Neuronal stem cell (in vitro differentiated cells): ENCODE measurements at regions not wholly inside any gene's neighbourhood (a gene's known extent, or its start where the extent isn't known, plus 50 kb on each side); places are given as distances from the start of the nearest gene placed in this dataset.

Experiments
- DNase-seq: peaks from one replicate; pipeline ENCODE4 v3.0.0-alpha.2; 2013; ENCODE audit warnings: low spot score
- H2AFZ ChIP-seq: one replicate; pipeline ENCODE4 v1.6.1; 2013; ENCODE audit warnings: mild to moderate bottlenecking, low read length, inconsistent platforms
- H2AK5ac ChIP-seq: 2 replicates; pipeline ENCODE4 v1.6.1; 2013; ENCODE audit warnings: low read depth, mild to moderate bottlenecking, inconsistent platforms, low read length, moderate library complexity, mixed read lengths
- H2BK120ac ChIP-seq: 2 replicates; pipeline ENCODE4 v1.6.1; 2013; ENCODE audit warnings: low read depth, mild to moderate bottlenecking, inconsistent platforms, low read length, moderate library complexity, mixed read lengths
- H2BK12ac ChIP-seq: one replicate; pipeline ENCODE4 v1.6.1; 2013; ENCODE audit warnings: low read length, inconsistent platforms
- H2BK15ac ChIP-seq: 2 replicates; pipeline ENCODE4 v1.6.1; 2013; ENCODE audit warnings: mild to moderate bottlenecking, low read length, inconsistent platforms, mixed read lengths
- H2BK5ac ChIP-seq: one replicate; pipeline ENCODE4 v1.6.1; 2013; ENCODE audit warnings: inconsistent platforms, mild to moderate bottlenecking, low read length, moderate library complexity
- H3K14ac ChIP-seq: one replicate; pipeline ENCODE4 v1.6.1; 2013; ENCODE audit warnings: low read length, inconsistent platforms
- H3K18ac ChIP-seq: 2 replicates; pipeline ENCODE4 v1.6.1; 2013; ENCODE audit warnings: low read length, inconsistent platforms
- H3K23ac ChIP-seq: 2 replicates; pipeline ENCODE4 v1.6.1; 2013; ENCODE audit warnings: low read depth, mild to moderate bottlenecking, mixed read lengths, low read length, inconsistent platforms; ENCODE audit not compliant: poor library complexity
- H3K27ac ChIP-seq: replicated peaks from 3 replicates; pipeline ENCODE4 v1.5.1; 2013; ENCODE audit warnings: low read length, inconsistent platforms
- H3K27me3 ChIP-seq, 3 experiments: 2 replicates each; pipeline ENCODE4 v1.6.1; 2013; ENCODE audit warnings: low read length in 3 of 3, mild to moderate bottlenecking in 2 of 3, inconsistent platforms in 1 of 3, low read depth in 1 of 3, mixed read lengths in 1 of 3, moderate library complexity in 1 of 3; ENCODE audit not compliant: control insufficient read depth in 3 of 3, insufficient read depth in 3 of 3
- H3K36me3 ChIP-seq, 2 donors: replicated peaks in 1 of 2; 2 replicates each; pipeline ENCODE4 v1.6.1; 2013; ENCODE audit warnings: low read length in 2 of 2; ENCODE audit not compliant: control insufficient read depth in 2 of 2, insufficient read depth in 2 of 2
- H3K4ac ChIP-seq: 2 replicates; pipeline ENCODE4 v1.6.1; 2013; ENCODE audit warnings: inconsistent platforms, mild to moderate bottlenecking, low read length, moderate library complexity
- H3K4me1 ChIP-seq, 2 donors: 1 replicate in 1 of 2; 2 replicates in 1 of 2; pipeline ENCODE4 v1.6.1; 2013; ENCODE audit warnings: low read length in 2 of 2, low read depth in 1 of 2; ENCODE audit not compliant: control insufficient read depth in 2 of 2, insufficient read depth in 1 of 2
- H3K4me2 ChIP-seq: one replicate; pipeline ENCODE4 v1.6.1; 2013; ENCODE audit warnings: mild to moderate bottlenecking, low read length, inconsistent platforms; ENCODE audit not compliant: insufficient read depth, poor library complexity, severe bottlenecking
- H3K4me3 ChIP-seq, 2 donors: 2 replicates each; pipeline ENCODE4 v1.5.1; 2013; ENCODE audit warnings: low read length in 2 of 2, mild to moderate bottlenecking in 2 of 2, inconsistent platforms in 1 of 2, moderate library complexity in 1 of 2
- H3K79me1 ChIP-seq: one replicate; pipeline ENCODE4 v1.6.1; 2013; ENCODE audit warnings: low read depth, mild to moderate bottlenecking, inconsistent platforms, low read length, moderate library complexity
- H3K9ac ChIP-seq: one replicate; pipeline ENCODE4 v1.6.1; 2013; ENCODE audit warnings: mild to moderate bottlenecking, low read depth, low read length, inconsistent platforms; ENCODE audit not compliant: poor library complexity
- H3K9me3 ChIP-seq, 2 donors: replicated peaks in 1 of 2; 2 replicates each; pipeline versions ENCODE3 to v1.6.1; 2013; ENCODE audit warnings: low read length in 2 of 2, mild to moderate bottlenecking in 2 of 2, inconsistent platforms in 1 of 2, low read depth in 1 of 2, mixed read lengths in 1 of 2, moderate library complexity in 1 of 2; ENCODE audit not compliant: control insufficient read depth in 2 of 2, insufficient read depth in 1 of 2
- H4K8ac ChIP-seq: one replicate; pipeline ENCODE4 v1.6.1; 2013; ENCODE audit warnings: low read depth, mild to moderate bottlenecking, inconsistent platforms, low read length, moderate library complexity
- H4K91ac ChIP-seq: one replicate; pipeline ENCODE4 v1.6.1; 2013; ENCODE audit warnings: low read length, low read depth, mild to moderate bottlenecking, inconsistent platforms; ENCODE audit not compliant: poor library complexity
- WGBS, 2 donors: extraction: QIAGEN DNeasy Blood & Tissue Kit; methylation state at CpG; one replicate each; pipeline ENCODE4 v1.1.7; 2013; ENCODE audit warnings: missing lambda C conversion rate in 2 of 2, mixed read lengths in 1 of 2; ENCODE audit not compliant: insufficient read length in 2 of 2, insufficient replicate concordance in 1 of 2; ENCODE audit errors: extremely low coverage in 2 of 2; 5-methylcytosine and 5-hydroxymethylcytosine counted together

- H3K18ac ChIP-seq: no peak overlapping the region
- H3K4ac ChIP-seq: no peak overlapping the region
- no peak overlapping the region for H3K23ac ChIP-seq
- H3K27me3 ChIP-seq: peaks cover 0 to 6% (median 0%) of the 10 kb centered on the region in 3 experiments
- no peak overlapping the region for H4K91ac ChIP-seq
- H3K27ac ChIP-seq: no peak overlapping the region
- H2BK12ac ChIP-seq: no peak overlapping the region
- H3K4me2 ChIP-seq: no peak overlapping the region
- H3K36me3 ChIP-seq: no peaks in the 10 kb centered on the region
- H3K4me1 ChIP-seq: no peaks in the 10 kb centered on the region
- DNase-seq: no peak
- no peak overlapping the region for H2BK120ac ChIP-seq
- no peak overlapping the region for H3K9ac ChIP-seq
- H2AFZ ChIP-seq: no peak overlapping the region
- H4K8ac ChIP-seq: no peak overlapping the region
- no peaks in the 10 kb centered on the region for H3K79me1 ChIP-seq
- H3K14ac ChIP-seq: no peak overlapping the region
- no peak overlapping the region for H3K4me3 ChIP-seq
- H2AK5ac ChIP-seq: no peak overlapping the region
- no peak overlapping the region for H2BK15ac ChIP-seq
- peaks cover 0 to 4% of the 10 kb centered on the region in 2 donors for H3K9me3 ChIP-seq
- H2BK5ac ChIP-seq: no peak overlapping the region
- WGBS, 2 donors: no CpG with 5 or more reads among the region's 1 CpG
Observed at GRCh38 chr14:23787436-23787835, 151.3 kb downstream of the DHRS2 start.

- DNase-seq: no peak
- H2BK15ac ChIP-seq: no peak overlapping the region
- no peak overlapping the region for H3K18ac ChIP-seq
- peaks cover 0 to 4% of the 10 kb centered on the region in 2 donors for H3K9me3 ChIP-seq
- no peak overlapping the region for H2BK120ac ChIP-seq
- no peak overlapping the region for H3K27ac ChIP-seq
- H2AK5ac ChIP-seq: no peak overlapping the region
- no peak overlapping the region for H2BK12ac ChIP-seq
- WGBS, 2 donors: no CpG with 5 or more reads among the region's 1 CpG
- H3K4ac ChIP-seq: no peak overlapping the region
- no peak overlapping the region for H4K8ac ChIP-seq
- H3K9ac ChIP-seq: no peak overlapping the region
- no peak overlapping the region for H4K91ac ChIP-seq
- H3K4me2 ChIP-seq: no peak overlapping the region
- H3K27me3 ChIP-seq: peaks cover 0 to 15% (median 0%) of the 10 kb centered on the region in 3 experiments
- H3K4me3 ChIP-seq: no peak overlapping the region
- H2BK5ac ChIP-seq: no peak overlapping the region
- no peaks in the 10 kb centered on the region for H3K36me3 ChIP-seq
- no peaks in the 10 kb centered on the region for H3K79me1 ChIP-seq
- H2AFZ ChIP-seq: no peak overlapping the region
- no peak overlapping the region for H3K14ac ChIP-seq
- no peaks in the 10 kb centered on the region for H3K4me1 ChIP-seq
- no peak overlapping the region for H3K23ac ChIP-seq
Observed at GRCh38 chr14:23789696-23790095, 153.5 kb downstream of the DHRS2 start.

GRCh38 chr14:23793532-23793931, 157.4 kb downstream of the DHRS2 start:
- H3K36me3 ChIP-seq: no peaks in the 10 kb centered on the region
- H2BK12ac ChIP-seq: no peak overlapping the region
- no CpG with 5 or more reads among the region's 3 CpGs for WGBS, 2 donors
- no peak overlapping the region for H2AK5ac ChIP-seq
- H2AFZ ChIP-seq: no peak overlapping the region
- no peak overlapping the region for H3K4me2 ChIP-seq
- H3K23ac ChIP-seq: no peak overlapping the region
- H3K18ac ChIP-seq: no peak overlapping the region
- H2BK120ac ChIP-seq: no peak overlapping the region
- no peak overlapping the region for H3K14ac ChIP-seq
- no peak overlapping the region for H2BK15ac ChIP-seq
- H3K79me1 ChIP-seq: no peaks in the 10 kb centered on the region
- H3K4me3 ChIP-seq: no peak overlapping the region
- H3K4me1 ChIP-seq: no peaks in the 10 kb centered on the region
- peaks cover 0 to 15% (median 0%) of the 10 kb centered on the region in 3 experiments for H3K27me3 ChIP-seq
- no peak overlapping the region for H4K8ac ChIP-seq
- no peak overlapping the region for H3K9ac ChIP-seq
- no peak overlapping the region for H4K91ac ChIP-seq
- no peak overlapping the region for H2BK5ac ChIP-seq
- H3K27ac ChIP-seq: no peak overlapping the region
- H3K9me3 ChIP-seq: peaks cover 0 to 2% of the 10 kb centered on the region in 2 donors
- no peak overlapping the region for H3K4ac ChIP-seq
- DNase-seq: no peak

- no peak for DNase-seq
- Histone ChIP-seq H3K9me3 (no peaks in the 10 kb centered on the region), H4K91ac (no peak overlapping the region), H3K4me1 (no peaks in the 10 kb centered on the region), H2AK5ac (no peak overlapping the region), H2BK12ac (no peak overlapping the region), H3K4ac (no peak overlapping the region), H3K4me3 (no peak overlapping the region), H3K79me1 (no peaks in the 10 kb centered on the region), H3K27me3 (peaks cover 0 to 6% (median 0%) of the 10 kb centered on the region in 3 experiments), H4K8ac (no peak overlapping the region), H3K23ac (no peak overlapping the region), H2BK15ac (no peak overlapping the region), H3K27ac (no peak overlapping the region), H3K18ac (no peak overlapping the region), H3K14ac (no peak overlapping the region), H2BK120ac (no peak overlapping the region), H3K4me2 (no peak overlapping the region), H2AFZ (no peak overlapping the region), H2BK5ac (no peak overlapping the region), H3K9ac (no peak overlapping the region), H3K36me3 (no peaks in the 10 kb centered on the region)
- no CpG with 5 or more reads among the region's 3 CpGs for WGBS, 2 donors
Observed at GRCh38 chr14:23800811-23801210, 152.8 kb upstream of the DHRS4 start.
